ENCODE measurements at regions not wholly inside any gene's neighbourhood (a gene's known extent, or its start where the extent isn't known, plus 50 kb on each side); places are given as distances from the start of the nearest gene placed in this dataset.

DNA sequence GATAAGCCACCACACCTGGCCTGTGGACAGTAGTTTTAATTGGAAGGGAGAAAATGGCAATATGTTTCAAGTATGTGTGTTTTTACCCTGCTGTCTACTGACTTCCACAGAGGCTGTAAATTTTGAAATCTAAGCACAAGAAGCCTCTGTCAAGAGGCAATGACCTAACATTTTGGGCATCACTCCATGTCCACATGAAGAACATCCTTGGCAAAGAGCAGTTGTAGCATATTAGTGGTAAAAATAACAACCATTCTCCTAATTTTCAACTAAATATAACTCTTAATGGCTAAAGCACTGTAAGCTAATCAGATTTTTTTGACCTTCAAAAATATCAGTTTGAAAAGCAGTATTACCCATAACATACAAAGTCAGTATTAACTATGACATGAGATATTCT is 100.3 kb upstream of the APC start:
- DNase-seq (ENCODE audit: missing footprints) (no peak), ATAC-seq (peak; percentile 85)
- intact Hi-C loops (cut with DNase I), result no loop called here

DNA sequence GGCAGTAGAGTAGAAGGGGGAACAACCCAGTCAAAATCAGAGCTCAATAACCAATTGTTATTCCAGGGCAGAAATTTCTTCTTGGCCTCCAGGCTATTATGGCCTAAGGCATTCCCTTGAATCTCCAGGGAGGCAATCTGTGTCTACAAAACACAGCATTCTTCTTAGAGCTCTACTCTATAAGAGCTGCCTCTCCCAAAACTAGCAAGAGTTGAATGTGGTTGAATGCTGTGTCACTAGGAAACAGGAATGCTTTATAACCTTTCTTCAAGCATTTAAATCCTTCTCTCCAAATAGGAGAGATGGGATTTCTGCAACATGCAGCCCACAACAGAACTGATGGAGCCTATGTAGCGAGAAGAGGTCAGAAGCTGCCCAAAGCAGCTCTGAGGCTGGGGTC is 97.1 kb upstream of the APC start:
- DNase-seq (ENCODE audit: missing footprints) (no peak), ATAC-seq (no peak)
- intact Hi-C loops (cut with DNase I), result no loop called here

DNA sequence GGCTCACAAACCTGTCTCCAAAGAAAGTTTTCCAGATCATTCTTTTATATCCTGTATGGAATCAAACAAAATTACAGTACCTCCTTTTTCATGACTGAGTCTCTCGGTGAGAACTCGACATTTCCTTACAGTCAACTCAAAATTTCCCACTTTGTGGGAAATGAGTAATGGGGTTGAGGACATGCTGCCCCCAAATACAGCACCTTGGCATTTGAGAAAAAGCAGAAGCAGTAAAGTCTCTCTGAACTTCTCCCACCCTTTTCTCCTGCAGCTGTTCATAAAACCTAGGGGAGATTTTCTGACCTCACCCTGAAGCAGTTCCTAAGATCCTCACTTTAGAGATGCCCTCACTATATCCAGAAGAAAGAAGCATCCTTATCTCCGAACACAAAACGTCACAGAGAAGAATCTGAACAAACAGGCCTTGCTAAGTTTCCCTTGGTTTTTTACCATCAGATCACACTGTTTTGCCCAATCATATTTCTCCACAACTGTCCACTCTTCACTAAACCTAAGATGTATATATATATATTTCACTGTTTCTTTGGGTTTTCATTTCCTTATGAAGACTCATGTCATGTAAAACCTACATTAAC is 96.1 kb upstream of the APC start:
- intact Hi-C loops (cut with DNase I), result no loop called here
- ATAC-seq, result no peak
- no peak for DNase-seq (ENCODE audit: missing footprints)

DNA sequence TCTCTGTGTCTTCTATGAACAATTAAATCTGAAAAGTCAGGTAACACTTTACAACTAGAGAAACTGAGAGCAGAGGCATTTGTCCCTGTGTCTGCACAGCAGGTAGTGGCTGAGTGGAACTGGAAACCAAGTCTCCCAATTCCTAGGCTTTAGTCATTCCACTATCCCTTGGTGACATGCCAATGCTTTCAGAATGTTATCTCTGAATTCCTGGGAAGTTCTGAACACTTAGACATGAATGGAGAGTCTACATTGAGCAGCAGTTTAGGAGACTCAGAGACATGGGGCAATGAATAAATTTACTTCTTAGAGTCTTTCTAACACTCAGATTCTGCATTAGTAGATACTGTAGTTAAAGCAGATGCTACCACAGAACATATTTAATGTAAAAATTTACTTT is 94.8 kb upstream of the APC start:
- DNase-seq (ENCODE audit: missing footprints), result no peak
- ATAC-seq, result peak; percentile 73
- intact Hi-C loops (cut with DNase I), result no loop called here

DNA sequence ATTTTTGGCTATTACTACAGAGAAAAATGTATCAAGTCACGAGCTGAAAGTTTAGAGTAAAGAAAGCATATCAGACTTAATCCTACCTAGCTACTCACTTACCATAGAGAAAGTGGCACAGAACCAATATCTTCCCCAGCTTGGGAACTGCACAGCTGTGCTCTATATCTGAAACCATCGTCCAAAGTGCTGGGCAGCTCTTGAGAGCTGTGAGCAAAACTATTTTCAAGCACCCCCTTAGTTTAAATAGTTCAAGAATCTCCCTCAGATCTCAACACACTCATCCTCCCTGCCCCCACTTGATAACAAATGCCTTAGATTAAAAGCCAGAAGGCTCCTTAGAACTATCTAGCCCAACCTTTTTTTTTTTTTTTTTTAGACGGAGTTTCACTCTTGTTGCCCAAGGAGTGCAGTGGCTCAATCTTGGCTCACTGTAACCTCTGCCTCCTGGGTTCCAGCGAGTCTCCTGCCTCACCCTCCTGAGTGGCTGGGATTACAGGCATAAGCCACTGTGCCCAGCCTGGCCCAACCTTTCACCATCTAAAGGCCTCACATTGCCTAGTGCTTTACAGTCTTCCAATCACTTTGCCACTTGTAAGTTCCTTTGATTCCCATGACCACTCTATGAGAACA is 94.2 kb upstream of the APC start:
- intact Hi-C loops (cut with DNase I), result no loop called here
- DNase-seq (ENCODE audit: missing footprints), result no peak
- no peak for ATAC-seq

DNA sequence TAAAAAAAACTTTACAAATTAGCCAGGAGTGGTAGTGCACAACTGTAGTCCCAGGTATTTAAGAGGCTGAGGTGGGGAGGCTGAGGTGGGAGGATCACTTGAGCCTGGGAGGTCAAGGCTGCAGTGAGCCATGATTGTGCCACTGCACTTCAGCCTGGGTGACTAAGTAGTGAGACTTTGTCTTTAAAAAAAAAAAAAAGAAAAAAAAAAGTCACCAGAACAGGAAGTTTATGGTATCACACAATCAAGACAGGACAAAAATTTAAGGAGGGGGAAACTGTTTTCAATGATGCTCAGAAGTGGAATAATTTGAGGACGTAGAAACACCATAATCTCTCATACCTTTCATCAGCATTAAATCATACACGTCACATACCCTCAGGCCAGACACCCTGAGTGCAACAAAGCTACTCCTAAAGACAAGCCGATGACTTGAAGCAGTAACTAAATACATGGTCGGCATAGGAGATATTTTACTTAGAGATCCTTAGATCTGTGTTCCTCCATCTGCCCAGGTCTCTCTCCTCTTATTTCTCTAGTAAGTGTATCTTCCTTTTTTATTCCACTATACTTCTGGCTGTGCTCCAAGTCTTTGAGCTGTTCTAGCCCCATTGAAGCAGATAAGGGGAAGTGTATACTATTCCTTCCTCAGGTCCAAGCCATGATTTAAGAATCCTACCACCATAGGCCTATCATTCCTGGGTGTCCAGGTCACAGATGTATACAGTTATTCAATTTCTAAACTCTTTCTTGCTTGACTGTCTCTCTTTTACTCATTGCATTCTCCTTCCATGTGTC is 91.3 kb upstream of the APC start:
- ATAC-seq (no peak), DNase-seq (ENCODE audit: missing footprints) (no peak)
- intact Hi-C loops (cut with DNase I), result no loop called here

DNA sequence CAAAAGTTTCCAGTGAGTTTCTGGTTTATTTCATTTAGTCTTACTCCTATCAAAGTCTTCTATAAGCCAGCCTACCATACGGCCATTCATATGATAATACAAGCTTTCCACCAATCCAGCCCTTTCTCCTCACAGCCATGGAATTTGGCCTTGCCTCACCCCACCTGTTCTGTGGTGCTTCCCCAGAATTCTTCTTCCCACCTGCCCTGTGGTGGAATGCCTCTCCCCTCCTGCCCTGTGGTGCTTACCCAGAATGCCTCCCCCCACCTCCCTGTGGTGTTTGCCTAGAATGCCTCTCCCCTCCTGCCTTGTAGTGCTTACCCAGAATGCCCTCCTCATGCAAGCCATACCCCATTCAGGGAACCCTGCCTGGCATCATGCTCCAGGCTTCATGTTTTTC is 90.3 kb upstream of the APC start:
- ATAC-seq, result no peak
- no peak for DNase-seq (ENCODE audit: missing footprints)
- intact Hi-C loops (cut with DNase I), result no loop called here

DNA sequence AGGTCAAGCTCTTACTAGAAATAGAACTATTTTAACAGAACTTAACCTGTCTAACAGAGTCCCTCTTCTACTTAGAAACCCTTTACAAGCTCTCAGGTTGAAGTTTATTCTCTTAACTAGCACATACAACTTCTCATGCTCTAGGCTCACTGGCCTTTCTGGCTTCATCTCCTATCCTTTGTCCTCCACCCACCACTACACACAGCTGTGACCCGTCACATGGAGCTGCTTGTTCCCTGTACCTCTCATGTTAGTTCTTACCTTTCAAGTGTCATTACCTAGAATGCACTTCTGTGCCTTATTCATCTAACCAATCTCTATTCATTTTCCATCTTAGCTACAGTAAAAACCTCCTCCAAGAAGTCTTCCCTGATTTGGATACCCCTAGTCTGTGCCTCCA is 89.4 kb upstream of the APC start:
- intact Hi-C loops (cut with DNase I), result no loop called here
- no peak for DNase-seq (ENCODE audit: missing footprints)
- no peak for ATAC-seq

DNA sequence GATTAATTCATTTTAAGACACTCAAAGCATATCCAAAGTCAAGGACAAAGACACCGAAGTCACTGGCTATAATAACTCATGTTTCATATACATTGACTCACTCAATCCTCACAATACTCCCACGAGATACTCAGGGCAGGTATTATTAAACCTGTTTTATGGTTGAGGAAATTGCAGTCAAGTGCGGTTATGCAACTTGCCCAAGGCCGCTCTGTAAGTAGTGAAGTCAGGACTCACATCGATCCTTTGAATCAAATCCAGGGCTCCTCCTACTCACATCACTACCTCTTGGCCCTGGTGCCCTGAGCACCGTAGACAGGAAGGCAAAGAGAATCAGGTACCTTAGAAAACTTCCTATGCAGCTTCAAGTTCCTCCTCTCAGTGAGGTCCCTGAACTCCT is 87.8 kb upstream of the APC start:
- ATAC-seq (no peak), DNase-seq (ENCODE audit: missing footprints) (no peak)
- intact Hi-C loops (cut with DNase I), result no loop called here

DNA sequence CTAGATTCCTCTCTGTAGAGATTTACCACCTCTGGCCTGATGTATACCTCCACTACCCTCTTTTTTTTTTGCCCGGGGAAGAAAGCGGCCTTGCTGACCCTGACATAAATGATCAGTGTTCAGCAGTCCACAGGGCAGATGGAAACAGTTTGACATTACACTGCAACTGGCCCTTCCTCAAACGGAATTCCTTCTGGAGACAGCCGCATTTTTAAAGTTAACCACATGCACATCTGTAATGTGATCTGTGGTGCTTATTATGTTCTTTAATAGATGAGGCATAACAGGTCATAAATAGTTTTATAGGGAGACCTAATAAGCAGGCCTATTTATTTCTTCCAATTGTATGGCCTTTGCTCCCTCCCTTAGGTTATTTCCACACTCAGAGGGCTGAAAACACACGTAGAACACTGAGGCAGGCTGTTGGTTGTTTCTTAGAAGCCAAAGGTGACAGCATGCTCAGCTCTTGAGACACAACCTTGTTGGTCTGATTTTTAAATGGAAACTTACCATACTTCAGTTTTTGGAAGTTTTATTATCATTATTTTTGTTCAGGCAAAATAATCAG is 84.0 kb upstream of the APC start:
- ATAC-seq, result no peak
- intact Hi-C loops (cut with DNase I), result no loop called here

DNA sequence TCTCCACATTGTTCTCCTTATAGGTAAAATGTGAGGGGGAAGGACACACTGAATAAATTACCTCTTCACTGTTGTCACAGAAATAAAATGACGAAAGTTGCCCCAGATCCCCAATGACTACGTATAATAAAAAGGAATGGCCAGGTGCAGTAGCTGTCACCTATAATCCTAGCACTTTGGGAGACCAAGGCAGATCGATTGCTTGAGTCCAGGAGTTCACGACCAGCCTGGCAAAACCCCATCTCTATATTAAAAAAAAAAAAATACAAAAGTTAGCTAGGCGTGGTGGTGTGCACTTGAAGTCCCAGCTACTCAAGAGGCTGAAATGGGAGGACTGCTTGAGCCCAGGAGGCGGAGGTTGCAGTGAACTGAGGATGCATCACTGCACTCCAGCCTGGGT is 82.2 kb upstream of the APC start:
- DNase-seq (ENCODE audit: missing footprints) (no peak), ATAC-seq (no peak)
- intact Hi-C loops (cut with DNase I), result no loop called here

More for the DNA sequence above, 84.0 kb upstream of the APC start:
- no peak for DNase-seq (ENCODE audit: missing footprints)

DNA sequence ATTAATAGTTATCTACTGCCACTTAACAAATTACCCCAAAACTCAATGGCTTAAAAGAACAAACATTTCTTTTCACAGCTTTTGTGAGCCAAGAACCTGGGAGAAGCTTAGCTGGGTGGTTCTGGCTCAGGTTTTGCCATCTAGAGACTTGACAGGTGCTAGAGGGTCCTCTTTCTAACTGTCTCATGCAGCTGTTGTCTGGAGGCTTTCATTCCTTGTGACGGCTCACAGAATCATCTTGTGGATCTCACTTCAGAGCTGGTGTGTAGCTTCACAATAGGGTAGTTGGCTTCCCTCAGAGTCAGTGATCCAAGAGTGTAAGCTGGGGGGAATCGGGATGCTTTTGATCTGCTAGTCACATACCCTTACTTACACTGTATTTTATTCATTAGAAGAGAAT is 81.2 kb upstream of the APC start:
- intact Hi-C loops (cut with DNase I), result no loop called here
- ATAC-seq (no peak), DNase-seq (ENCODE audit: missing footprints) (no peak)

DNA sequence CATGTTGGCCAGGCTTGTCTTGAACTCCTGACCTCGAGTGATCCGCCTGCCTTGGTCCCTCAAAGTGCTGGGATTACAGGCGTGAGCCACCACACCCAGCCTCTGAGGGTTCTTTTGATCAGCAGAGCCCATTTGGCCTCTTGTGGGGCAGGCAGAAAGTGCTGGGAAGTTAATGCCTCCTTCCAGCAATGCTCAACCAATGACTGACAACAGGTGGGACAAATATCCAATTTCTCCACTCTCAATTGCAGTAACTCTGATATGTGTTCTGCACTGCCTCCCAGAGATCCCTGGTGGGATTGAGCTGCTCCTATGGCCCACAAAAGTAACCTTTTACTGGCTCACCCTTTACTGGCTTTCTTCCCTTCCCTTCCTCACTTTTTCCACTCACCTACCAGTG is 79.9 kb upstream of the APC start:
- no peak for DNase-seq (ENCODE audit: missing footprints)
- ATAC-seq, result no peak
- intact Hi-C loops (cut with DNase I), result no loop called here

DNA sequence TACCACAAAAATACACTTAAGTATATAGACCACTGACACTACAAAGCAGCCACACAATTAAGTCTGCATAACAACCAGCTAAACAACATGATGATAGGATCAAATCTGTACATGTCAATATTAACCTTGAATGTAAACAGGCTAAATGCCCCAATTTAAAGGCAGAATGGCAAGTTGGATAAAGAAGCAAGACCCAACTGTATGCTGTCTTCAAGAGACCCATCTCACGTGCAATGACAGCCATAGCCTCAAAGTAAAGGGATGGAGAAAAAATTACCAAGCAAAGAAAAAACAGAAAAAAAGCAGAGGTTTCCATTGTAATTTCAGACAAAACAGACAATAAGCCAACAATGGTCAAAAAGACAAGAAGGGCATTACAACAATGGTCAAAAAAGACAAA is 77.3 kb upstream of the APC start:
- intact Hi-C loops (cut with DNase I), result no loop called here
- no peak for ATAC-seq

DNA sequence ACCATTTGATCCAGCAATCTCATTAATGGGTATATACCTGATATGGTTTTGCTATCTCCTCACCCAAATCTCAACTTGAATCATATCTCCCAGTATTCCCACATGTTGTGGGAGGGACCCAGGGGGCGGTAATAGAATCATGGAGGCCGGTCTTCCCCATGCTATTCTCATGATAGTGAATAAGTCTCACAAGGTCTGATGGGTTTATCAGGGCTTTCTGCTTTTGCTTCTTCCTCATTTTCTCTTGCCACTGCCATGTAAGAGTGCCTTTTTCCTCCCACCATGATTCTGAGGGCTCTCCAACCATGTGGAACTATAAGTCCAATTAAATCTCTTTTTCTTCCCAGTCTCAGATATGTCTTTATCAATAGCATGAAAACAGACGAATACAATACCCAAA is 74.5 kb upstream of the APC start:
- ATAC-seq (no peak), DNase-seq (ENCODE audit: missing footprints) (no peak)
- intact Hi-C loops (cut with DNase I), result no loop called here

More for the DNA sequence above, 77.3 kb upstream of the APC start:
- DNase-seq (ENCODE audit: missing footprints), result no peak

DNA sequence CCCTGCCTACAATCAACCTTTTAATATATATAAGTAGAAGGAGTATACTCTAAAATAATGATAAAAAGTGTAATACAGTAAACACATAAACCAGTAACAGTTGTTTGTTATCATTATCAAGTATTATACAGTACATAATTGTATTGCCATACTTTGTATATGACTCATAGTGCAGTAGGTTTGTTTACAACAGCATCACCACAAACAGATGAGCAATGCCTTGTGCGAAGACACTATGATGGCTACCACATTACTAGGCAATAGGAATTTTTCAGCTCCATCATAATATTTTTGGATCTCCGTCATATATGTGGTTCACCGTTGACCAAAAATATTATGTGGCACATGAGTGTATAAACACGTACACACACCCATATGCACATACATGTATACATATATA is 69.7 kb upstream of the APC start:
- ATAC-seq, result no peak
- intact Hi-C loops (cut with DNase I), result no loop called here
- DNase-seq (ENCODE audit: missing footprints), result no peak

DNA sequence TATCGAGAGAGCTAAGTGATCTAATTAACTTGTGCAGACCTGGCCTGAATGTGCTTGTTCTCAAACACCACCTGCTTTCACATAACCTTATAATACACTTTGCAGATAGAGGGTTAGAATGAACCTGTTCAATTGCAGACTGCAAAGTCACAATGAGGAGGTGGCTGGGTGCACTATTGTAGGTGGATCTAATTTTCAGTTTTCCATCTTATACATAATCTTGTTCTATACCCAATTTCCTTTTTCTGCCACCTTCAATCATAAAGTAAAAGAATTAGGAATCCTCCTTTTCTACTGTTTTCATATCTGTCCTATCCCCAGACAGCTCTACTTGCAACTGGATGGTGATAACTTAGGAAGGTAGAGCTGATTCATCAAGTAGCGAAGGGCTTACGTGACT is 68.8 kb upstream of the APC start:
- no peak for ATAC-seq
- intact Hi-C loops (cut with DNase I), result no loop called here
- no peak for DNase-seq (ENCODE audit: missing footprints)

DNA sequence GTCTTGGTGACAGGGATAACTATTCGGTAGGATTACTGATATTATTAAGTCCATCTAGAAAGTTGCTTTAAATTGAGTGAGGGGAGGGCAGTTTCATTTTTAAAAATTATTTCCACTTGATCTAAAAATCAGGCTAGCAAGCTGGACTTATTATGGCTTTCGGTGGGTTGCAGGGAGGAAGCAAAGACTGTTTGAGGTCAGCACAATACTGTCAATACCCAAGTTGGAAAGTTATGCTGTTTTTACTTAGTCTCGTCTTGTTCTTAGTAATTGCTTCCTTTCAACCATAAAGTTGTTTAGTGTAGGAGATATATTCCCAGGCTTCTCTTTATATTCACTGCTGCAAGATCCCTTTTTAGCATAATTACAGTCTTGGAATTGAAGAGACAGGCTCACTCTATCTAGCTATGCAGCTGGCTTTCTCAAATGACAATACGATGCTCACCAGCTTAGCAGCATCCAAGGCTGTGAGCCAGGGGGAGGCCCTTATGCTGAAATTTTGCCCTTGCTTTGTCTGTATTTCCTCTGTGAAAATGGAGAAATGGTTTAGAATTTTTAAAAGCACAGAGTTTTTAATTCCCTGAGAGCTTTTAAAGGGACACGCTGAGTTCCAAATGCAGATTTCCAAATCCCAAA is 68.2 kb upstream of the APC start:
- ATAC-seq (no peak), DNase-seq (ENCODE audit: missing footprints) (no peak)
- intact Hi-C loops (cut with DNase I), result no loop called here

DNA sequence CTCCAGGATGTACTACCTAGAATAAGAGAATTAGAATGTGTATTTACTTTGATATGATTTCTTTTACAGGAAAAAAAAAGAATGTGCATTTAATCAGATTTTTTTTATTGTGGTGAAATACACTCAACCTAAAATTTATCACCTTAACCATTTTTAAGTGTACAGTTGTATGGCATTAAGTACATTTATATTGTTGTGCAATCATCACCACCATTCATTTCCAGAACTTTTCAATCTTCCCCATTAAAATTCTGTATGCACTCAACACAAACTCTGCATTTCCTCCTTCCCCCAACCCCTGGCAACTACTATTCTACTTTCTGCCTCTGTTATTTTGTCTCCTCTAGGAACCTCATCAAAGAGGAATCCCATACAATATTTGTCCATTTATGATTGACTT is 66.0 kb upstream of the APC start:
- no peak for DNase-seq (ENCODE audit: missing footprints)
- no peak for ATAC-seq
- intact Hi-C loops (cut with DNase I), result no loop called here

DNA sequence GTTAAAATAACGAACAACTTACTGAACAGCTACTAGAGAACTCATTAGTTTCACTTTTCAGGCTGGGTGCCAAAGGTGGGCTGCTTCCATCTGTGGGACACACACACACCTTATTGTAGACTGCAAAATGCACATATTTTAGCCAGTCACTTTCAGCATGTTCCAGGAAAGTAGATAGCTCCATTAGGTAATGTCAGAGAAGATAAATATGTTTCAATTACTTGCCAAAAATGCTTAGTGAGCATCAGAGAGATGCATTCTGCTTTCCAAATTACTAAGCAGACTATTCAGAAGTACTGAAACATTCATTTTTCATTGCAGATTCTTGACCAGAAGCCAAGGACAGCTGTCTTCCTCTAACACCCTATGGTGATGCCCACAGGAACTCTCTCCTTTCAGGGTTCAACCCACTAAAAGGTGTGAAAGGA is 56.2 kb upstream of the APC start:
- no peak for ATAC-seq
- no peak for DNase-seq (ENCODE audit: missing footprints)
- intact Hi-C loops (cut with DNase I), result no loop called here
